GM12874 (cell line): ENCODE measurements at regions not wholly inside any gene's neighbourhood (a gene's known extent, or its start where the extent isn't known, plus 50 kb on each side); places are given as distances from the start of the nearest gene placed in this dataset.

Experiments
- CTCF ChIP-seq: IDR thresholded peaks from 2 replicates; pipeline ENCODE4 v1.5.1; 2011; ENCODE audit warnings: low read depth, mild to moderate bottlenecking, control low read depth, low read length, moderate library complexity; ENCODE audit not compliant: insufficient read depth

DNA sequence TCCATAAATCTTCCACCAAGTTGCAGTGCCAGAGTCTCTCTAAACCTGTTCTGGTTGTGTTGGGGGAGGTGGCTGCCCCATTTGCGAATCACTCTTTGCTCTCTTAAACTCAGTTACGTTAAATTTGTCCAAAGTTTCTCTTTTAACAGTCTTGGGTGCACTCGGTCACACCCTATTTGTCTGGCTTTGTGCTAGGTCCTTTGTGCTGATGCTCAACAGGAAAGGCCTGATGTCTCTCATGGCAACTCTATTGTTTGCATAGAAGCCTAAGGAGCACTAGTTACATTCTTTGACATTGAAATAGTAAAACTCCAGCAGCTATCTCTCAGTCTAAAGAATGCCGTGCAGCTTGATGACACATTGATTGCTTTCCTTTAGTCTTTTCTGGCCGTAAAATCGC is 105.1 kb downstream of the TRMT11 start:
- no peak for TF ChIP-seq CTCF

DNA sequence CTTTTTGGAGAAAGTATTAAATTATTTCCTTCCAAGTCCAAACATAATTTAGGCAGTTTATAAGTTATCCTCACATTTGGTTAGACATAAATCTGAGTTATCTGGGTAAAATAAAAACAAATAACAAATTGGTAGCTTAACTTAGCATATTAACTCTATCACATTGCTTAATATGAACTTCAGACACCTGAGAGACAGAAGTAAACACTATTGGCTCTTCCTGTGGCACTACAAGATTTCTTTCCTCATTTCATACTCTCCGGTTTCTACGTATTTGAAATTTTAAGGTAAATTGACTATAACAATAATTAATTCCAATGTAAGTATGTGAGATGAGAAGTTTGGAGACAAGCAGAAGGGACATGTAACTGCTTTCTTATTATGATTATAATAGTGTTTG is 106.8 kb downstream of the TRMT11 start:
- TF ChIP-seq CTCF, result no peak

GRCh38 chr6:126094411-126094810 is 108.1 kb downstream of the TRMT11 start:
- no peak for TF ChIP-seq CTCF

GRCh38 chr6:126100386-126100785 is 114.0 kb downstream of the TRMT11 start:
- no peak for TF ChIP-seq CTCF

- TF ChIP-seq CTCF, result no peak
Observed at GRCh38 chr6:126102358-126102757, 116.0 kb downstream of the TRMT11 start.

GRCh38 chr6:126103993-126104392 is 117.7 kb downstream of the TRMT11 start:
- no peak for TF ChIP-seq CTCF

- TF ChIP-seq CTCF, result no peak
Observed at GRCh38 chr6:126107475-126108166, 121.3 kb downstream of the TRMT11 start.
